ENCODE measurements at regions not wholly inside any gene's neighbourhood (a gene's known extent, or its start where the extent isn't known, plus 50 kb on each side); places are given as distances from the start of the nearest gene placed in this dataset.
A peak's percentile ranks its signal among the peaks of the same experiment; 100 is the strongest.

GRCh38 chr16:51508490-51509212, 357.6 kb upstream of the SALL1 start:
- peak; percentile 2 for DNase-seq (ENCODE audit: low read depth)

GRCh38 chr16:51507286-51507685, 356.2 kb upstream of the SALL1 start:
- DNase-seq (ENCODE audit: low read depth), result no peak

- no peak for DNase-seq (ENCODE audit: low read depth)
These were observed 349.2 kb upstream of the SALL1 start for GRCh38 chr16:51500306-51500705.

- DNase-seq (ENCODE audit: low read depth), result no peak
These were observed 346.6 kb upstream of the SALL1 start for GRCh38 chr16:51497541-51498211.

GRCh38 chr16:51490866-51491265, 339.8 kb upstream of the SALL1 start:
- DNase-seq (ENCODE audit: low read depth), result no peak

GRCh38 chr16:51487880-51488279, 336.8 kb upstream of the SALL1 start:
- DNase-seq (ENCODE audit: low read depth), result no peak

- DNase-seq (ENCODE audit: low read depth), result no peak
These were observed 323.5 kb upstream of the SALL1 start for GRCh38 chr16:51474414-51475091.

- DNase-seq (ENCODE audit: low read depth), result no peak
These were observed 322.0 kb upstream of the SALL1 start for GRCh38 chr16:51473091-51473490.

- no peak for DNase-seq (ENCODE audit: low read depth)
These were observed 319.4 kb upstream of the SALL1 start for GRCh38 chr16:51470492-51470891.

GRCh38 chr16:51464996-51465395, 313.9 kb upstream of the SALL1 start:
- peak; percentile 35 for DNase-seq (ENCODE audit: low read depth)

GRCh38 chr16:51461255-51461654, 310.2 kb upstream of the SALL1 start:
- DNase-seq (ENCODE audit: low read depth), result no peak

- no peak for DNase-seq (ENCODE audit: low read depth)
These were observed 307.5 kb upstream of the SALL1 start for GRCh38 chr16:51458356-51459140.

GRCh38 chr16:51457775-51458174, 306.7 kb upstream of the SALL1 start:
- no peak for DNase-seq (ENCODE audit: low read depth)

- DNase-seq (ENCODE audit: low read depth), result no peak
These were observed 304.3 kb upstream of the SALL1 start for GRCh38 chr16:51455398-51455797.

- no peak for DNase-seq (ENCODE audit: low read depth)
These were observed 302.2 kb upstream of the SALL1 start for GRCh38 chr16:51453251-51453650.

- no peak for DNase-seq (ENCODE audit: low read depth)
These were observed 299.8 kb upstream of the SALL1 start for GRCh38 chr16:51450909-51451308.

GRCh38 chr16:51450376-51450775, 299.3 kb upstream of the SALL1 start:
- no peak for DNase-seq (ENCODE audit: low read depth)

- DNase-seq (ENCODE audit: low read depth), result no peak
These were observed 298.4 kb upstream of the SALL1 start for GRCh38 chr16:51449441-51449840.

GRCh38 chr16:51445250-51445649, 294.2 kb upstream of the SALL1 start:
- DNase-seq (ENCODE audit: low read depth), result no peak

- no peak for DNase-seq (ENCODE audit: low read depth)
These were observed 292.9 kb upstream of the SALL1 start for GRCh38 chr16:51443934-51444333.

- no peak for DNase-seq (ENCODE audit: low read depth)
These were observed 291.2 kb upstream of the SALL1 start for GRCh38 chr16:51442141-51442870.

Data from myocyte (in vitro differentiated cells).